Esophagus muscularis mucosa (tissue), 3 donors: ENCODE measurements at regions not wholly inside any gene's neighbourhood (a gene's known extent, or its start where the extent isn't known, plus 50 kb on each side); places are given as distances from the start of the nearest gene placed in this dataset.

Source experiments
- EP300 ChIP-seq: sonication (generic); formaldehyde crosslinking; IDR thresholded peaks from one replicate; pipeline ENCODE4 v1.6.1; 2017; ENCODE audit warnings: antibody characterized with exemption
- POLR2A ChIP-seq: fragments of 450-650 bp; IDR thresholded peaks from one replicate; pipeline ENCODE4 v1.6.1; 2017; ENCODE audit warnings: antibody characterized with exemption, moderate library complexity, mild to moderate bottlenecking, low read depth
- POLR2AphosphoS5 ChIP-seq, 2 donors: sonication (generic); formaldehyde crosslinking; IDR thresholded peaks; one replicate each; pipeline ENCODE4 v1.6.1; 2017; ENCODE audit warnings: antibody characterized with exemption in 2 of 2

DNA sequence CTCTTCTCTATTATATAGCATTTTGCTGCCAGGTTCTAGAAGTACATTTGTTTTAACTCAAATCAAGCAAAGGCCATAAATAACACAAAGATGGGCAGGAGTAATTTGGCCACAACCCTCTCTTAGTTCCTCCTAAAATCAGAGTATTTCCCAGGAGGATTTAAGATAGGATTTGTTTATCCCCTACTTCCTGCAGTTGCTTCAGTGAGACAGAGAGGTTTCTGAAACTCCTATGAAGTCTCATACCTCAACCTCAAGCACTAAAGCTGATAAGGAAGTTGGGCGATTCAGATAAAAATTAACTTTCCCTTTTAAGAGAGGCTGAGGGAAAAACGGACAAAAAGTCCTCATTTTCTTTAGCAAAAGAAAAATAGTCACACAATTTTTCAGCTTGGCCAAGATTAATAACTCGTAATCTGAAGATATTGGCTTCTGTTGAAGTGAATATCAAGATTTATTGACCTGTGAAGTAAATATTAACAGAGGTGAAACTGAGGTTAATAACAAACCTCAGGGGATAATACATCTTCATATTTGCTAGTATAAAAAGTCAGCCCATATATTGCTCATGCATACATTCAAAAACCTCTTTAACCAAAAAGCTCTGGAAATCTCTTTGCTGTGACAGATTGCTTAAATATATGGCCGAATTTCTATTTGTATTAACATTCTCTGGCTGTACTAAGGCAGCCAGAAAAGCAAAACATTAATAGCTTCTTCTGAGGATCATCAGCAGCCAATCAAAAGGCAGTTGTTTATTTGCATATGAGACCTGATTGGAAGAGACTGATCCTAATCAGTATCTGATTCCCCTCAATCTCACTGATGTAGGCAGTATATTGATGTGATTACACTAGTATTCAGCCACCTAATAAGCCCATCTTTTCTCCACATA is 90.6 kb upstream of the GADL1 start:
- TF ChIP-seq EP300 (no peak), POLR2A (no peak), POLR2AphosphoS5 (IDR thresholded peaks at IDR 0.05) (no peak)
